Mesendoderm (in vitro differentiated cells): ENCODE measurements at regions not wholly inside any gene's neighbourhood (a gene's known extent, or its start where the extent isn't known, plus 50 kb on each side); places are given as distances from the start of the nearest gene placed in this dataset.

ENCODE experiments used
- DNase-seq: peaks from one replicate; pipeline ENCODE4 v3.0.0; 2013
- H2AK5ac ChIP-seq: 2 replicates; pipeline ENCODE4 v1.6.1; 2013; ENCODE audit warnings: low read length, inconsistent platforms
- H2BK120ac ChIP-seq: 2 replicates; pipeline ENCODE4 v1.6.1; 2013; ENCODE audit warnings: low read depth, mild to moderate bottlenecking, low read length, moderate library complexity, mixed read lengths
- H2BK15ac ChIP-seq: replicated peaks from 2 replicates; pipeline ENCODE4 v1.6.1; 2013; ENCODE audit warnings: low read depth, mild to moderate bottlenecking, moderate library complexity
- H2BK5ac ChIP-seq: 2 replicates; pipeline ENCODE4 v1.6.1; 2013; ENCODE audit warnings: low read length, inconsistent platforms
- H3K18ac ChIP-seq: 2 replicates; pipeline ENCODE4 v1.6.1; 2013; ENCODE audit warnings: mild to moderate bottlenecking, low read length, mixed read lengths
- H3K23ac ChIP-seq: one replicate; pipeline ENCODE4 v1.6.1; 2013; ENCODE audit warnings: low read length
- H3K27ac ChIP-seq: 2 replicates; pipeline ENCODE4 v1.5.1; 2013; ENCODE audit warnings: low read depth, mild to moderate bottlenecking, inconsistent platforms, low read length, moderate library complexity
- H3K27me3 ChIP-seq: 2 replicates; pipeline ENCODE4 v1.6.1; 2013; ENCODE audit warnings: low read length, control low read depth, mild to moderate bottlenecking, inconsistent platforms; ENCODE audit not compliant: insufficient read depth, poor library complexity
- H3K36me3 ChIP-seq: 2 replicates; pipeline ENCODE4 v1.6.1; 2013; ENCODE audit warnings: low read length, inconsistent platforms; ENCODE audit not compliant: control insufficient read depth, insufficient read depth
- H3K4ac ChIP-seq: one replicate; pipeline ENCODE4 v1.6.1; 2013; ENCODE audit warnings: low read depth, mild to moderate bottlenecking, low read length, moderate library complexity
- H3K4me1 ChIP-seq: 2 replicates; pipeline ENCODE4 v1.6.1; 2013; ENCODE audit warnings: low read depth, low read length, inconsistent platforms; ENCODE audit not compliant: control insufficient read depth
- H3K4me2 ChIP-seq: 2 replicates; pipeline ENCODE4 v1.6.1; 2013; ENCODE audit warnings: low read length
- H3K4me3 ChIP-seq: 2 replicates; pipeline ENCODE4 v1.5.1; 2013; ENCODE audit warnings: mild to moderate bottlenecking, low read length
- H3K56ac ChIP-seq: one replicate; pipeline ENCODE4 v1.6.1; 2013; ENCODE audit warnings: low read length
- H3K79me1 ChIP-seq: 2 replicates; pipeline ENCODE4 v1.6.1; 2013; ENCODE audit warnings: low read length, inconsistent platforms
- H3K79me2 ChIP-seq: 2 replicates; pipeline ENCODE4 v1.6.1; 2013; ENCODE audit warnings: mild to moderate bottlenecking, low read length; ENCODE audit not compliant: control insufficient read depth, insufficient read depth
- H3K9ac ChIP-seq: 2 replicates; pipeline ENCODE4 v1.6.1; 2013; ENCODE audit warnings: low read length, inconsistent platforms
- H4K5ac ChIP-seq: one replicate; pipeline ENCODE4 v1.6.1; 2013; ENCODE audit warnings: low read length
- H4K8ac ChIP-seq: one replicate; pipeline ENCODE4 v1.6.1; 2013; ENCODE audit warnings: low read depth, mild to moderate bottlenecking, control low read depth, low read length, moderate library complexity
- whole genome bisulfite sequencing: extraction: QIAGEN DNeasy Blood & Tissue Kit; methylation state at CpG from one replicate; pipeline ENCODE4 v1.1.7; 2013; ENCODE audit warnings: low lambda C conversion rate, missing lambda C conversion rate; ENCODE audit not compliant: insufficient coverage; ENCODE audit errors: extremely low coverage; 5-methylcytosine and 5-hydroxymethylcytosine counted together

DNA sequence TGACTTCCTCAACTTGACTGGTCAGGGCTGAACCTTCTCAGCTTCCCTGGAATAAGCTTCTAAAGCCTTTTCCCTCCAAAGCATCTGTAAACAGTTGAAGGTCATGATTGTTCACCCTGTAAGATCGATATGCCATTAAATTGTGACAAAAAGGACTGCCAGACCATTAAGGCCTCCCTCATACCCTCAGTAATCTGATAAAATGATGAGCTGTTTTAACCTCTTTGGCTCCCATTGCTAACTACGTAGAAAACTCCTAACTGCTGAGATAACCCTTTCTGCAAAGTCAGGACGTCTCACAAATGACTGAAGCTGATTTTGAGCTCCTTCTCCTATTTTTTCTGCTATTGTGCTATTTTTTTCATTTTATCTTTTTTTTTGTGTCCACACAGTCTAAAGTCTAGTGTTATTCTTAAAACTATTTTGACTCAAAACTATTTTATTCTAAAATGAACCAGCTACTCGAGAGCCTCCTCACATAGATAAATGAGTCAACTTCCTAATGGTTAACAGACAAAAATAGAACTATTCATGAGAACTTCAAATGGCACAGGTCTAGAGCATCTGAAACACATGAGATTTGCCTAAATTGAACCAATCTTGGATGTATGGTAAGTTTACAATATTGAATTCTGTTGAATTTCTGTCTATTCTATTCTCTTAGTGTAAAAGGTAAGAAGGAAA lies 395.6 kb upstream of the TLE4 start:
- no peaks in the 10 kb centered on the region for H3K4me1 ChIP-seq
- H2AK5ac ChIP-seq = no peak overlapping the region
- no peak overlapping the region for H3K56ac ChIP-seq
- no peak overlapping the region for H2BK15ac ChIP-seq
- no peaks in the 10 kb centered on the region for H3K79me1 ChIP-seq
- H3K27ac ChIP-seq = no peak overlapping the region
- H3K36me3 ChIP-seq = no peaks in the 10 kb centered on the region
- H3K27me3 ChIP-seq = no peaks in the 10 kb centered on the region
- no peak overlapping the region for H3K18ac ChIP-seq
- H3K23ac ChIP-seq = no peak overlapping the region
- H3K4me2 ChIP-seq = no peak overlapping the region
- H2BK5ac ChIP-seq = no peak overlapping the region
- H3K4ac ChIP-seq = no peak overlapping the region
- H4K8ac ChIP-seq = no peak overlapping the region
- no peak for DNase-seq
- H2BK120ac ChIP-seq = no peak overlapping the region
- no CpG with 5 or more reads among the region's 4 CpGs for WGBS
- no peaks in the 10 kb centered on the region for H3K79me2 ChIP-seq
- no peak overlapping the region for H3K9ac ChIP-seq
- no peak overlapping the region for H3K4me3 ChIP-seq
- H4K5ac ChIP-seq = no peak overlapping the region

GRCh38 chr9:79184831-79185230 lies 386.9 kb upstream of the TLE4 start:
- no peak overlapping the region for H3K4ac ChIP-seq

DNA sequence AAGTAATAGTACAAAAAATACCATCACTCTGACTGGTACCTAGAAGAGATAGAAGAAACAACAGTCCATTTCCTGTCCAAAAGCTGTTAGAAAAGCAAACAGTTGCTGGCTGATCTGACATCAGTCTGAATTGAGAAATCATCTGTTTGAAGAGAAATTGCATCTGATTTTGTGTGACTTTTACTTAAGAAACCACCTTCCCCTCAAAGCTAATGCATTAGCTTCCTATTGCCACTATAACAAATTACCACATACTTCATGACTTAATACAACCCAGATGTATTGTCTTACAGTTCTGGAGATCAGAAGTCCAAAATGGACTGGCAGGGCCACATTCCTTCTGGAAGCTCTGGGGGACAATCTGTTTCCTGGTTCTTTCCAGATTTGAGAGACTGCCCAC lies 385.9 kb upstream of the TLE4 start:
- no peaks in the 10 kb centered on the region for H3K36me3 ChIP-seq
- H3K4me3 ChIP-seq = no peak overlapping the region
- no peak overlapping the region for H3K4me2 ChIP-seq
- no peak overlapping the region for H2BK5ac ChIP-seq
- H4K8ac ChIP-seq = no peak overlapping the region
- no peaks in the 10 kb centered on the region for H3K79me1 ChIP-seq
- no peak overlapping the region for H3K56ac ChIP-seq
- no peak overlapping the region for H2BK120ac ChIP-seq
- H3K27ac ChIP-seq = no peak overlapping the region
- no peaks in the 10 kb centered on the region for H3K79me2 ChIP-seq
- H2BK15ac ChIP-seq = no peak overlapping the region
- H3K27me3 ChIP-seq = no peaks in the 10 kb centered on the region
- H3K18ac ChIP-seq = no peak overlapping the region
- no peak for DNase-seq
- H3K9ac ChIP-seq = no peak overlapping the region
- H3K4me1 ChIP-seq = no peaks in the 10 kb centered on the region
- no peak overlapping the region for H3K23ac ChIP-seq
- no peak overlapping the region for H4K5ac ChIP-seq
- H3K4ac ChIP-seq = no peak overlapping the region
- no peak overlapping the region for H2AK5ac ChIP-seq

More at GRCh38 chr9:79184831-79185230, 386.9 kb upstream of the TLE4 start:
- Histone ChIP-seq H3K9ac (no peak overlapping the region), H3K56ac (no peak overlapping the region), H3K27ac (no peak overlapping the region), H3K4me1 (no peaks in the 10 kb centered on the region), H4K5ac (no peak overlapping the region), H2BK5ac (no peak overlapping the region), H2AK5ac (no peak overlapping the region), H3K18ac (no peak overlapping the region), H2BK120ac (no peak overlapping the region), H3K27me3 (no peaks in the 10 kb centered on the region), H3K79me2 (no peaks in the 10 kb centered on the region), H3K79me1 (no peaks in the 10 kb centered on the region), H3K4me2 (no peak overlapping the region), H4K8ac (no peak overlapping the region), H3K23ac (no peak overlapping the region), H3K36me3 (no peaks in the 10 kb centered on the region), H2BK15ac (no peak overlapping the region), H3K4me3 (no peak overlapping the region)
- no peak for DNase-seq
- WGBS = no CpG with 5 or more reads among the region's 2 CpGs

- Histone ChIP-seq H4K5ac (no peak overlapping the region), H3K23ac (no peak overlapping the region), H3K27me3 (no peaks in the 10 kb centered on the region), H3K4me2 (no peak overlapping the region), H3K4me1 (no peaks in the 10 kb centered on the region), H2BK15ac (no peak overlapping the region), H3K18ac (no peak overlapping the region), H2BK5ac (no peak overlapping the region), H3K4ac (no peak overlapping the region), H2BK120ac (no peak overlapping the region), H3K79me2 (no peaks in the 10 kb centered on the region), H3K36me3 (no peaks in the 10 kb centered on the region), H2AK5ac (no peak overlapping the region), H4K8ac (no peak overlapping the region), H3K79me1 (no peaks in the 10 kb centered on the region), H3K9ac (no peak overlapping the region), H3K56ac (no peak overlapping the region), H3K4me3 (no peak overlapping the region), H3K27ac (no peak overlapping the region)
- WGBS = no CpG with 5 or more reads among the region's 3 CpGs
- no peak for DNase-seq
These were observed 382.2 kb upstream of the TLE4 start for GRCh38 chr9:79189511-79189924.

DNA sequence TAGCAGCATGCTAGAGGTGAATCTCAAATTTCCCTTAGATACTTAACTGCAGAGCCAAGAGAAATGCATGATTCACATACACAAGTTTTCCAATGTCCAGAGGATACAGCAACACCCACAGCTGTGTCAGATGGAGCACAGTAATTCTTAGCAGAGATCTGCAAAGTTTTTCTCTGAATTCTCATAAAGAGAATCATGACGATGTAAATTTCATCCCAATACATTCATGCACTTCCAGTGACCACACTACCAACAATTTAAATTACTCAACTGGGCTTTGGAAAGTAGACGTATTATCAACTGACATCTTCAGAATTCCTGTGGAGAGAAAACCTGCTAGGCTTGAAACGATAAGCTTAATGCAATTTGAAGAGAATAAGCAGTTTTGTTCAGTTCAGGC lies 378.8 kb upstream of the TLE4 start:
- Histone ChIP-seq H3K23ac (no peak overlapping the region), H2BK120ac (no peak overlapping the region), H2AK5ac (no peak overlapping the region), H3K56ac (no peak overlapping the region), H3K9ac (no peak overlapping the region), H3K36me3 (no peaks in the 10 kb centered on the region), H3K79me1 (no peaks in the 10 kb centered on the region), H3K27ac (no peak overlapping the region), H3K79me2 (no peaks in the 10 kb centered on the region), H4K8ac (no peak overlapping the region), H4K5ac (no peak overlapping the region), H3K4me1 (no peaks in the 10 kb centered on the region), H3K27me3 (no peaks in the 10 kb centered on the region), H3K4me3 (no peak overlapping the region), H3K4ac (no peak overlapping the region), H3K4me2 (no peak overlapping the region), H2BK5ac (no peak overlapping the region), H3K18ac (no peak overlapping the region), H2BK15ac (no peak overlapping the region)
- WGBS = no CpG with 5 or more reads among the region's 3 CpGs
- DNase-seq = no peak
